Osteoblast (primary cell): ENCODE measurements at regions not wholly inside any gene's neighbourhood (a gene's known extent, or its start where the extent isn't known, plus 50 kb on each side); places are given as distances from the start of the nearest gene placed in this dataset.

Experiments
- DNase-seq: peaks from one replicate; pipeline ENCODE4 v3.0.0; 2011; ENCODE audit warnings: low spot score, mixed read lengths; ENCODE audit not compliant: insufficient read length; ENCODE audit errors: missing footprints
- H2AFZ ChIP-seq: 2 replicates; pipeline ENCODE4 v1.6.0; 2011; ENCODE audit warnings: mild to moderate bottlenecking, low read length
- H3K27ac ChIP-seq: 2 replicates; pipeline ENCODE4 v1.5.1; 2011; ENCODE audit warnings: mild to moderate bottlenecking, low read depth, low read length, moderate library complexity
- H3K27me3 ChIP-seq: 2 replicates; pipeline ENCODE4 v1.6.0; 2012; ENCODE audit warnings: mild to moderate bottlenecking, control low read depth, inconsistent platforms, low read length, moderate library complexity; ENCODE audit not compliant: insufficient read depth
- H3K36me3 ChIP-seq: 2 replicates; pipeline ENCODE4 v1.5.1; 2011; ENCODE audit warnings: mild to moderate bottlenecking, low read length, control low read depth, moderate library complexity; ENCODE audit not compliant: insufficient read depth
- H3K4me1 ChIP-seq: 2 replicates; pipeline ENCODE4 v1.5.1; 2011; ENCODE audit warnings: mild to moderate bottlenecking, low read length, control low read depth, moderate library complexity; ENCODE audit not compliant: insufficient read depth
- H3K4me2 ChIP-seq: 2 replicates; pipeline ENCODE4 v1.6.0; 2011; ENCODE audit warnings: mild to moderate bottlenecking, low read length; ENCODE audit not compliant: insufficient read depth
- H3K4me3 ChIP-seq: fragments of 200-600 bp; sonication (generic); 3 replicates; pipeline ENCODE4 v1.5.1; 2012; ENCODE audit warnings: mild to moderate bottlenecking, low read length, inconsistent platforms; ENCODE audit not compliant: insufficient read depth
- H3K79me2 ChIP-seq: 2 replicates; pipeline ENCODE4 v1.6.0; 2012; ENCODE audit warnings: mild to moderate bottlenecking, low read length, control low read depth, inconsistent platforms; ENCODE audit not compliant: insufficient read depth
- H3K9me3 ChIP-seq: 2 replicates; pipeline ENCODE4 v1.5.1; 2011; ENCODE audit warnings: low read depth, low read length, control low read depth
- H4K20me1 ChIP-seq: 2 replicates; pipeline ENCODE4 v1.6.0; 2012; ENCODE audit warnings: mild to moderate bottlenecking, low read length, control low read depth; ENCODE audit not compliant: insufficient read depth
- CTCF ChIP-seq: IDR thresholded peaks from 2 replicates; pipeline ENCODE4 v1.5.1; 2011; ENCODE audit warnings: mild to moderate bottlenecking, low read depth, low read length, moderate library complexity; ENCODE audit errors: extremely low read depth

GRCh38 chr11:91913407-91913806 is 311.2 kb upstream of the FAT3 start:
- Histone ChIP-seq H3K79me2 (no peaks in the 10 kb centered on the region), H3K27me3 (no peaks in the 10 kb centered on the region), H3K9me3 (no peaks in the 10 kb centered on the region), H2AFZ (no peak overlapping the region), H3K36me3 (no peaks in the 10 kb centered on the region), H3K4me3 (no peak overlapping the region), H3K27ac (no peak overlapping the region), H3K4me2 (no peak overlapping the region), H4K20me1 (no peaks in the 10 kb centered on the region), H3K4me1 (no peaks in the 10 kb centered on the region)
- DNase-seq: no peak
- TF ChIP-seq CTCF: no peak

DNA sequence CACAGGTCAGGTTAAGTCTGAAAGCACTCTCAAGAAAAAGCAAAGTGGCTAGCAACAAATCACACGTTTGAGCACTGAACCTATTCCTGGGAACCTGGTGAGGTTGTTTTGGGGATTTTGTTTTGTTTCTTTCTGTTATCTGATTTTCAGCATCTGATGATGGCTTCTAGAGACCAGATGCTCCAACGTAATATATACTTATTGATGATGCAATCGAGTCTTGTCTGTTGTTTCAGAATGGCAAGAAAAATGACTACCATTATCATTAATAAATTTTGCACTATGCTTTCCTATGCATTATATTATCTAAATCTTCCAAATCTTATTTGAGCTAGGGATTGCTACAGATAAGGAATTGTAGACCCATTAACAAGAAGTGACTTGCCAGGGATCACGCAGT is 312.3 kb upstream of the FAT3 start:
- H3K79me2 ChIP-seq: no peaks in the 10 kb centered on the region
- no peak for TF ChIP-seq CTCF
- H3K36me3 ChIP-seq: no peaks in the 10 kb centered on the region
- H2AFZ ChIP-seq: no peak overlapping the region
- H3K9me3 ChIP-seq: no peaks in the 10 kb centered on the region
- H3K27ac ChIP-seq: no peak overlapping the region
- H3K27me3 ChIP-seq: no peaks in the 10 kb centered on the region
- no peak overlapping the region for H3K4me2 ChIP-seq
- H3K4me3 ChIP-seq: no peak overlapping the region
- no peaks in the 10 kb centered on the region for H4K20me1 ChIP-seq
- DNase-seq: no peak
- no peaks in the 10 kb centered on the region for H3K4me1 ChIP-seq

DNA sequence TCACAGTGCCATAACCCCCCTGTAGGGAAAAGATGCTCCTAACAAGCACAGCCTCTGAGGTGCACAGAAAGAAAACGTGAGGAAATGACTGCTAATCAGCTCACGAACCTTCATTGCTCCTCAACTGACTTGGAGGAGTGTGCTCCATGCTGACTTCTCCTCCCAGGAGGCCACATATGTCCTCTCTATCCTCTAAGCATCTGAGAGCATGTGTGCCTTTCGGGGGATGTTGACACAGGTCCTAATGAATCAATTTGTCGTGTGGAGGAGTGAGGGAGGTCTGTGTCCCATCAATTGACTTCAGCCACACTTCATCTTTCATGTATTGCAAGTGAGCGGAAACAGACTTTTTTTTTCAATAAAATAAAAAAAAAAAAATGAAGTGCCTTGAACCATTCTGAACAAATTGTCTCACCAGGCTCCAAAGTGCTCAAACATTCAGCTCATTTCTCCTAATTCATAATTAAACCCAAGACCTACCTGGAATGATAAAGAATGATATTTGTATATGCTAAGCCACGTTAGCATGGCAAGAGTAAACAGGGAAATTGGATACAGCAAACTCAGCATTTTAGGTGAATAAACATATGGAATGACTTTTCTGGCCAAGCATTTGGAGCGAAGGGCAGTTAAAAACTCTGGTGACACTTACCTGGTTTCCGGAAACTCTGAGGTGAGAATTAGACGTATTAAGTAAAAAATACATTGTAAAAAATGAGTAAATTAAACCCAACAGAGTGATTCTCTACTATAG is 317.6 kb upstream of the FAT3 start:
- H4K20me1 ChIP-seq: no peaks in the 10 kb centered on the region
- H3K36me3 ChIP-seq: no peaks in the 10 kb centered on the region
- H3K27me3 ChIP-seq: no peaks in the 10 kb centered on the region
- no peak for TF ChIP-seq CTCF
- no peak overlapping the region for H3K27ac ChIP-seq
- H3K79me2 ChIP-seq: no peaks in the 10 kb centered on the region
- DNase-seq: no peak
- H2AFZ ChIP-seq: no peak overlapping the region
- H3K4me1 ChIP-seq: no peaks in the 10 kb centered on the region
- H3K4me3 ChIP-seq: no peak overlapping the region
- no peak overlapping the region for H3K4me2 ChIP-seq
- no peaks in the 10 kb centered on the region for H3K9me3 ChIP-seq

DNA sequence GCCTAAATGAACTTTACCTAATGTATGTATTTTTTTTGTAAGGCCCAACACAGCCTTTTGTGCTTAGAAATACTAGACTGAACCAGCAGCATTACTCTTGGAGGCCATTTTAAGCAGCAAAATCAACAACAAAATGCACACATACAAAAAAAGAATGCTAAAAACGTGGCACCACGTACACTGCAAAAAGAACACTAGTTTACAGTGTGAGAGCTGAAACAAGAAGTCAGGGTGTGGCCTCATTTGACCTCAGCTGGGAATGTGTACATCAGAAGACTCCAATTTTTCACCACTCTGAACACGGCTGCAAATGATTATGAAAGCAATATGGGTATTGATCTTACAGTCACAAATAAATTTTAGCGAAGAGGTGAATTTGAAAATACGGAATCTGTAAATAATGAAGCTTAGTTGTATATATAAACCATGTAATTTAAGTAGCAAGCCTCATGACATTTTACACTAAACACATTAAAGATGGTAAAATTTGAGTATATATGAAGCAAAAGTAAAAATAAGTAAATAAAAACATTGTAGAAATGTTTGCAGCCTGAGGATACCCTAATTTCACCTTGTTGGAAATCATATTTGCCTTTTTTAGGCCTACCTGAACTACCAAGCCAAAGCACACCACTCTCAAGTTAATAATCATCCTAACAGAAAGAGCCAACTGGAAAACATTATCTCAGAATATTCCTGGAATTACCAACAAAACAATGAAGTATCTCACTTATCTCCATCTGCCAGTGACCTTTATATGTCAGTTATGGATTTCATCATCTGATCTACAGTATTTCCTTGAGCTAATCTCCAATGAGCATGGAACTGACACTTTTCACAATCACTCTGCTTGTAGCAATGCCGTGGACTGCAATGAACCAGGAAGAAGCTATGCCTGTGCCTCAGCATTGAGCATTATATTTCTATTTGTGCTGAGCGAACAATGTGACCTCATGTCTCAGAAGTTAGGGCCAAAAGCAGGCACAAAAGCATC is 319.5 kb upstream of the FAT3 start:
- no peak for TF ChIP-seq CTCF
- H3K4me1 ChIP-seq: no peaks in the 10 kb centered on the region
- H3K4me2 ChIP-seq: no peak overlapping the region
- no peaks in the 10 kb centered on the region for H3K79me2 ChIP-seq
- no peaks in the 10 kb centered on the region for H3K27me3 ChIP-seq
- H3K36me3 ChIP-seq: no peaks in the 10 kb centered on the region
- H3K4me3 ChIP-seq: no peak overlapping the region
- no peak for DNase-seq
- H2AFZ ChIP-seq: no peak overlapping the region
- H3K27ac ChIP-seq: no peak overlapping the region
- H4K20me1 ChIP-seq: no peaks in the 10 kb centered on the region
- H3K9me3 ChIP-seq: no peaks in the 10 kb centered on the region
